Suprapubic skin (tissue), 3 donors: ENCODE measurements at regions not wholly inside any gene's neighbourhood (a gene's known extent, or its start where the extent isn't known, plus 50 kb on each side); places are given as distances from the start of the nearest gene placed in this dataset.

Source experiments
- POLR2A ChIP-seq, 2 donors: fragments of 450-650 bp; IDR thresholded peaks; one replicate each; pipeline ENCODE4 v1.6.1; 2017; ENCODE audit warnings: antibody characterized with exemption in 2 of 2, mild to moderate bottlenecking in 2 of 2, moderate library complexity in 2 of 2
- TF ChIP-seq, protein P1 (sequence below), 2 donors: fragments of 200-600 bp in 1 of 2; fragments of 450-650 bp in 1 of 2; sonication (generic) in 1 of 2; IDR thresholded peaks; one replicate each; pipeline ENCODE4 v1.5.1; 2016 to 2019; ENCODE audit warnings: antibody characterized with exemption in 2 of 2, mild to moderate bottlenecking in 1 of 2, moderate library complexity in 1 of 2

DNA sequence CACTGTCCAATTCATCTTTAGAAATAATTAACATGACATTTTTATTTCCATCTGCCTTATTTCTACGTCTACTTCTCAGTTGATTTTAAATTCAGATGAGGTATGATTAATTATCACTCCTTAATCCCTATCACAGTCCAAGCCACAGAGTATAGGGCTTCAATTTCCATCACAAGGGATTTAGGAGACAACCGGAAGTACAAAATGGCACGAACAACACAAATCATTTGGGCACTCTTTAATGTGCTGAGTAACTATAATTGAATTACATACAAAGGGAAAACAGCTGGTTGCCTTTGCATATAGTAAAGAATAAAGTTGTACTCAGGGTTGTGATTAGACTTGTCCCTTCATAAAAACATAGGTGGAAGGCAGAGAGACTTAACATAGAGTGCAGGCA, 290.4 kb upstream of the MAGEB16 start:
- TF ChIP-seq POLR2A (IDR thresholded peaks at IDR 0.05) = no peak
- TF ChIP-seq, protein P1, sequence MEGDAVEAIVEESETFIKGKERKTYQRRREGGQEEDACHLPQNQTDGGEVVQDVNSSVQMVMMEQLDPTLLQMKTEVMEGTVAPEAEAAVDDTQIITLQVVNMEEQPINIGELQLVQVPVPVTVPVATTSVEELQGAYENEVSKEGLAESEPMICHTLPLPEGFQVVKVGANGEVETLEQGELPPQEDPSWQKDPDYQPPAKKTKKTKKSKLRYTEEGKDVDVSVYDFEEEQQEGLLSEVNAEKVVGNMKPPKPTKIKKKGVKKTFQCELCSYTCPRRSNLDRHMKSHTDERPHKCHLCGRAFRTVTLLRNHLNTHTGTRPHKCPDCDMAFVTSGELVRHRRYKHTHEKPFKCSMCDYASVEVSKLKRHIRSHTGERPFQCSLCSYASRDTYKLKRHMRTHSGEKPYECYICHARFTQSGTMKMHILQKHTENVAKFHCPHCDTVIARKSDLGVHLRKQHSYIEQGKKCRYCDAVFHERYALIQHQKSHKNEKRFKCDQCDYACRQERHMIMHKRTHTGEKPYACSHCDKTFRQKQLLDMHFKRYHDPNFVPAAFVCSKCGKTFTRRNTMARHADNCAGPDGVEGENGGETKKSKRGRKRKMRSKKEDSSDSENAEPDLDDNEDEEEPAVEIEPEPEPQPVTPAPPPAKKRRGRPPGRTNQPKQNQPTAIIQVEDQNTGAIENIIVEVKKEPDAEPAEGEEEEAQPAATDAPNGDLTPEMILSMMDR (IDR thresholded peaks at IDR 0.05) = no peak
